ENCODE measurements at regions not wholly inside any gene's neighbourhood (a gene's known extent, or its start where the extent isn't known, plus 50 kb on each side); places are given as distances from the start of the nearest gene placed in this dataset.

GRCh38 chr9:28502741-28503140 lies 929.5 kb upstream of the C9orf72 start:
- Mint-ChIP-seq H3K9me3 (peaks cover 4 to 5% of the 10 kb centered on the region in 2 experiments), H3K27me3 (ENCODE audit: low read depth) (no peaks in the 10 kb centered on the region)

More at GRCh38 chr9:28502741-28503140, 929.5 kb upstream of the C9orf72 start:
- Histone ChIP-seq H3K18ac (ENCODE audit: insufficient read length, low read depth, low read length) (no peak overlapping the region), H3K4ac (ENCODE audit: low read depth, low read length) (no peak overlapping the region), H3K9me3 (ENCODE audit: control insufficient read depth, low read depth, low read length) (no peaks in the 10 kb centered on the region), H2BK20ac (ENCODE audit: low read depth, low read length, poor library complexity, severe bottlenecking) (no peak overlapping the region), H2BK12ac (ENCODE audit: insufficient read length, low read depth, low read length) (no peak overlapping the region), H3K56ac (ENCODE audit: insufficient read length, low read depth, low read length) (no peak overlapping the region), H3K79me1 (ENCODE audit: insufficient read depth, low read depth, low read length, poor library complexity, severe bottlenecking) (no peaks in the 10 kb centered on the region), H3K9ac (ENCODE audit: extremely low read depth, insufficient read length, low read length) (no peak overlapping the region), H2BK15ac (ENCODE audit: low read depth, low read length) (no peak overlapping the region), H2AFZ (ENCODE audit: low read length) (no peak overlapping the region), H4K20me1 (ENCODE audit: control insufficient read depth, insufficient read depth, insufficient read length) (no peaks in the 10 kb centered on the region), H3K23me2 (ENCODE audit: insufficient read length, low read depth, low read length, poor library complexity, severe bottlenecking) (no peaks in the 10 kb centered on the region), H4K91ac (ENCODE audit: insufficient read length, low read depth, low read length) (no peak overlapping the region), H3K4me1 (ENCODE audit: insufficient read depth, low read length) (no peaks in the 10 kb centered on the region; the same call in 1 of the 2 replicates), H2BK5ac (ENCODE audit: insufficient read length, low read length) (no peak overlapping the region), H3T11ph (ENCODE audit: low read length) (no peak overlapping the region), H3K79me2 (ENCODE audit: insufficient read depth, low read length) (no peaks in the 10 kb centered on the region), H3K27me3 (ENCODE audit: insufficient read depth, low read length) (no peaks in the 10 kb centered on the region), H3K27ac (ENCODE audit: insufficient read length, low read depth, low read length) (no peak overlapping the region), H2BK120ac (ENCODE audit: low read depth, low read length, poor library complexity, severe bottlenecking) (no peak overlapping the region), H4K5ac (ENCODE audit: insufficient read length, low read depth, low read length) (no peak overlapping the region), H2AK5ac (ENCODE audit: insufficient read length, low read length) (no peak overlapping the region), H3K4me2 (ENCODE audit: insufficient read depth, insufficient read length, low read length) (no peak overlapping the region), H4K8ac (replicated peaks; ENCODE audit: insufficient read length, low read depth, low read length) (no peak overlapping the region), H3K23ac (ENCODE audit: insufficient read length, low read depth, low read length) (no peak overlapping the region), H3K14ac (ENCODE audit: insufficient read depth, low read length) (no peak overlapping the region)
- no peak for TF ChIP-seq CTCF (conservative IDR thresholded peaks at IDR 0.05)
- no peak for DNase-seq
- no peak overlapping the region for H3K4me3 Mint-ChIP-seq
- WGBS (ENCODE audit: extremely low coverage, insufficient read length, low lambda C conversion rate): no CpG with 5 or more reads among the region's 2 CpGs
- no peak overlapping the region for H3K27ac Mint-ChIP-seq
- no peaks in the 10 kb centered on the region for H3K4me1 Mint-ChIP-seq
- H3K36me3 Mint-ChIP-seq (ENCODE audit: insufficient read depth in 1 of 3, low read depth in 3 of 3): peaks cover 3 to 5% (median 3%) of the 10 kb centered on the region in 3 experiments

Data from H9 (cell line).